ENCODE measurements at regions not wholly inside any gene's neighbourhood (a gene's known extent, or its start where the extent isn't known, plus 50 kb on each side); places are given as distances from the start of the nearest gene placed in this dataset.

DNA sequence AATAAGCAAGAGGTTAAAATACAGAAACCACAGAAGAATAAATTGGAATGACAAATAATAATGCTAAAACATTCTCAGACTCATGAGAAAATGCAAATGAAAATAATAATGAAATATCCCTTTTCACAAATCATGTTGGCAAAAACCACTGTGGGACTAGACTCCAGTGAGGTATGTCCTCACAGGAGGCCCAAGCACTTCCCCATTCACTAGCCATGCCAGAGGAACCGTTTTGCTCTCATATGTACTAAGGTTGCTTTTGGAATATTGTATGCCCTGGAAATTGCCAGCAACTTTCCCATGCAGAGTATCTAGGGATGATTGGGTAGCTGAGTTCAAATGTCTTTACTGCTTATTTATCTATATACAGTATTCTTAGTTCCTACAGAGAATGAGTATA lies 106.2 kb upstream of the CHORDC1 start:
- H3K27ac Mint-ChIP-seq (ENCODE audit: unreplicated experiment): no peak overlapping the region
- TF ChIP-seq, protein P1, sequence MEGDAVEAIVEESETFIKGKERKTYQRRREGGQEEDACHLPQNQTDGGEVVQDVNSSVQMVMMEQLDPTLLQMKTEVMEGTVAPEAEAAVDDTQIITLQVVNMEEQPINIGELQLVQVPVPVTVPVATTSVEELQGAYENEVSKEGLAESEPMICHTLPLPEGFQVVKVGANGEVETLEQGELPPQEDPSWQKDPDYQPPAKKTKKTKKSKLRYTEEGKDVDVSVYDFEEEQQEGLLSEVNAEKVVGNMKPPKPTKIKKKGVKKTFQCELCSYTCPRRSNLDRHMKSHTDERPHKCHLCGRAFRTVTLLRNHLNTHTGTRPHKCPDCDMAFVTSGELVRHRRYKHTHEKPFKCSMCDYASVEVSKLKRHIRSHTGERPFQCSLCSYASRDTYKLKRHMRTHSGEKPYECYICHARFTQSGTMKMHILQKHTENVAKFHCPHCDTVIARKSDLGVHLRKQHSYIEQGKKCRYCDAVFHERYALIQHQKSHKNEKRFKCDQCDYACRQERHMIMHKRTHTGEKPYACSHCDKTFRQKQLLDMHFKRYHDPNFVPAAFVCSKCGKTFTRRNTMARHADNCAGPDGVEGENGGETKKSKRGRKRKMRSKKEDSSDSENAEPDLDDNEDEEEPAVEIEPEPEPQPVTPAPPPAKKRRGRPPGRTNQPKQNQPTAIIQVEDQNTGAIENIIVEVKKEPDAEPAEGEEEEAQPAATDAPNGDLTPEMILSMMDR (IDR thresholded peaks at IDR 0.05; ENCODE audit: unreplicated experiment): no peak
- H3K4me3 Mint-ChIP-seq (ENCODE audit: unreplicated experiment): no peak overlapping the region
- no peaks in the 10 kb centered on the region for H3K36me3 Mint-ChIP-seq (ENCODE audit: low read depth, unreplicated experiment)
- H3K27me3 Mint-ChIP-seq (ENCODE audit: unreplicated experiment): no peaks in the 10 kb centered on the region
- no peaks in the 10 kb centered on the region for H3K9me3 Mint-ChIP-seq (ENCODE audit: unreplicated experiment)
- no peaks in the 10 kb centered on the region for H3K4me1 Mint-ChIP-seq (ENCODE audit: unreplicated experiment)
- DNase-seq (ENCODE audit: low spot score): no peak

DNA sequence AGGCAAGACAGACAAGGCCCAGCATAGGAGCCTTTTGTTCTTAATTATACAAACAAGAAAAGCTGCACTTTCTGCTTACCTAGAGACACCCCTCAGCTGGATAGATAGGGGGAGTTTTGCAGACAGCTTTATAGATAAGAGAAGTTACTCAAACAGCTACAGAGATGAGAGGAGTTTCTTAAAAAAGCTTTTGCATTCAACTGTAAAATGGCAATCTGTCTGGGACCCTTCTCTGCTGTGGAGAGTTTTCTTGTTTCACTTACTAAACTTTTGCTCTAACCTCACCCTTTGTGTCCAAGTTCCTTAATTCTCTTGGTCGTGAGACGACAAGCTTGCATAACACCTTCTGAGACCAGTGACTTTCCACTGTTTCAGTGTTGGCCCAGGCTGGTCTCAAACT lies 103.8 kb upstream of the CHORDC1 start:
- TF ChIP-seq, protein P1 (IDR thresholded peaks at IDR 0.05; ENCODE audit: unreplicated experiment): no peak
- Mint-ChIP-seq H3K4me1 (ENCODE audit: unreplicated experiment) (no peaks in the 10 kb centered on the region), H3K9me3 (ENCODE audit: unreplicated experiment) (no peaks in the 10 kb centered on the region), H3K36me3 (ENCODE audit: low read depth, unreplicated experiment) (no peaks in the 10 kb centered on the region), H3K27me3 (ENCODE audit: unreplicated experiment) (no peaks in the 10 kb centered on the region), H3K4me3 (ENCODE audit: unreplicated experiment) (no peak overlapping the region), H3K27ac (ENCODE audit: unreplicated experiment) (no peak overlapping the region)
- no peak for DNase-seq (ENCODE audit: low spot score)

DNA sequence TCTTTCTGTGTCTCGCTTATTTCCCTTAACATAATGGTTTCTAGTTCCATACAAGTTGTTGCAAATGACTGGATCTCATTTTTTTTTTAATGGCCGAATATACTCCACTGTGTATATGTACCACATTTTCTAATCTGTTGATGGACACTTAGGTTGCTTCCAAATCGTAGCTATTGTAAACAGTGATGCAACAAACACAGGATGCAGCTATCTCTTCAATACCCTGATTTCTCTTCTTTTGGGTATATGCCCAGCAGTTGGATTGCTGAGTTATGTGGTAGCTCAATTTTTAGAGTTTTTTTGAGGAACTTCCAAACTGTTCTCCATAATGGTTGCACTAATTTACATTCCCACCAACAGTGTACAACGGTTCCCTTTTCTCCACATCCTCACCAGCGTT lies 100.4 kb upstream of the CHORDC1 start:
- Mint-ChIP-seq H3K36me3 (ENCODE audit: low read depth, unreplicated experiment) (no peaks in the 10 kb centered on the region), H3K9me3 (ENCODE audit: unreplicated experiment) (no peaks in the 10 kb centered on the region), H3K4me3 (ENCODE audit: unreplicated experiment) (no peak overlapping the region), H3K27me3 (ENCODE audit: unreplicated experiment) (peaks cover 2% of the 10 kb centered on the region), H3K4me1 (ENCODE audit: unreplicated experiment) (no peaks in the 10 kb centered on the region), H3K27ac (ENCODE audit: unreplicated experiment) (no peak overlapping the region)
- TF ChIP-seq, protein P1 (IDR thresholded peaks at IDR 0.05; ENCODE audit: unreplicated experiment): no peak
- DNase-seq (ENCODE audit: low spot score): no peak

DNA sequence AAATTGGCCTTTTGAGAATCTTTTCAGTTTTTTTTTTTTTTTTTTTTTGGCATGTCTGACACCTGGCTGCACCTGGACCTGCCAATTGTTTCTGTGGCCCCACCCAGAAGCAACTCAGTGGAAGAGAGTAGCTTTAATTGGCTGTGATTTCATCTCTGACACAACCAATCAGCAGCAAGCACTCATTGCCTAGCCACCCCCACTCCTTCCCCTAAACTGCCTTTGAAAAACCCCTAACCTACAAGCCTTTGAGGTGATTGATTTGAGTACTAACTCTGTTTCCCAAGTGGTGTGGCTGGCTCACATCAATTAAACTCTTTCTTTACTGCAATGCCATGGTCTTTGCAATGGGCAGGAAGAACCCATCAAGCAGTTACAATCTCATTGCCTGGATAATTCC lies 98.2 kb upstream of the CHORDC1 start:
- TF ChIP-seq, protein P1 (IDR thresholded peaks at IDR 0.05; ENCODE audit: unreplicated experiment): no peak
- Mint-ChIP-seq H3K36me3 (ENCODE audit: low read depth, unreplicated experiment) (no peaks in the 10 kb centered on the region), H3K9me3 (ENCODE audit: unreplicated experiment) (no peaks in the 10 kb centered on the region), H3K4me3 (ENCODE audit: unreplicated experiment) (no peak overlapping the region), H3K27ac (ENCODE audit: unreplicated experiment) (no peak overlapping the region), H3K4me1 (ENCODE audit: unreplicated experiment) (no peaks in the 10 kb centered on the region), H3K27me3 (ENCODE audit: unreplicated experiment) (peaks cover 2% of the 10 kb centered on the region)
- DNase-seq (ENCODE audit: low spot score): no peak

DNA sequence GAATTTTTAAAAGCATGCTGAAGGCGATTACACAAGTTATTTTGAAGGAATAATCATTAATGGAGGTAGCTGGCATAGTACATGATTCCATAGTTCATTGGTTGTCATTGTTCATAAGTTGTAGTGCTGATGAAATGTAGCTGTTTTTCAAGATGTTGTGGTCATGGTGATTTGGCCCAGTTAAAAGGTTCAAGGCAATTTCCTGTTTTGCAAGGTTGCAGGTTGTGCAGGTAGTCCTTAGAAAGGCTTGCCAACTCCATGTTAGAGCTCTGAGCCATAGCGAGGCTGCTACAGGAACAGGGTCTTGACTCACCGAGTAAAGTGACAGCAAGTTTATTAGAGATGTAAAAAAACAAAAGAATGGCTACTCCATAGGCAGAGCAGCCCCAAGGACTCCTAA lies 95.8 kb upstream of the CHORDC1 start:
- Mint-ChIP-seq H3K9me3 (ENCODE audit: unreplicated experiment) (no peaks in the 10 kb centered on the region), H3K4me1 (ENCODE audit: unreplicated experiment) (no peaks in the 10 kb centered on the region), H3K27ac (ENCODE audit: unreplicated experiment) (no peak overlapping the region), H3K4me3 (ENCODE audit: unreplicated experiment) (no peak overlapping the region), H3K27me3 (ENCODE audit: unreplicated experiment) (peaks cover 2% of the 10 kb centered on the region), H3K36me3 (ENCODE audit: low read depth, unreplicated experiment) (no peaks in the 10 kb centered on the region)
- TF ChIP-seq, protein P1 (IDR thresholded peaks at IDR 0.05; ENCODE audit: unreplicated experiment): no peak
- DNase-seq (ENCODE audit: low spot score): no peak
